Osteoblast (primary cell): ENCODE measurements at regions not wholly inside any gene's neighbourhood (a gene's known extent, or its start where the extent isn't known, plus 50 kb on each side); places are given as distances from the start of the nearest gene placed in this dataset.
"Not testable (repeated sequence)": the region's sequence is repeated elsewhere in the genome, so short reads cannot be mapped to it uniquely, and the experiment has no call there.

Experiments
- DNase-seq: peaks from one replicate; pipeline ENCODE4 v3.0.0; 2011; ENCODE audit warnings: low spot score, mixed read lengths; ENCODE audit not compliant: insufficient read length; ENCODE audit errors: missing footprints
- H2AFZ ChIP-seq: 2 replicates; pipeline ENCODE4 v1.6.0; 2011; ENCODE audit warnings: mild to moderate bottlenecking, low read length
- H3K27ac ChIP-seq: 2 replicates; pipeline ENCODE4 v1.5.1; 2011; ENCODE audit warnings: mild to moderate bottlenecking, low read depth, low read length, moderate library complexity
- H3K27me3 ChIP-seq: 2 replicates; pipeline ENCODE4 v1.6.0; 2012; ENCODE audit warnings: mild to moderate bottlenecking, control low read depth, inconsistent platforms, low read length, moderate library complexity; ENCODE audit not compliant: insufficient read depth
- H3K36me3 ChIP-seq: 2 replicates; pipeline ENCODE4 v1.5.1; 2011; ENCODE audit warnings: mild to moderate bottlenecking, low read length, control low read depth, moderate library complexity; ENCODE audit not compliant: insufficient read depth
- H3K4me1 ChIP-seq: 2 replicates; pipeline ENCODE4 v1.5.1; 2011; ENCODE audit warnings: mild to moderate bottlenecking, low read length, control low read depth, moderate library complexity; ENCODE audit not compliant: insufficient read depth
- H3K4me2 ChIP-seq: 2 replicates; pipeline ENCODE4 v1.6.0; 2011; ENCODE audit warnings: mild to moderate bottlenecking, low read length; ENCODE audit not compliant: insufficient read depth
- H3K4me3 ChIP-seq: fragments of 200-600 bp; sonication (generic); 3 replicates; pipeline ENCODE4 v1.5.1; 2012; ENCODE audit warnings: mild to moderate bottlenecking, low read length, inconsistent platforms; ENCODE audit not compliant: insufficient read depth
- H3K79me2 ChIP-seq: 2 replicates; pipeline ENCODE4 v1.6.0; 2012; ENCODE audit warnings: mild to moderate bottlenecking, low read length, control low read depth, inconsistent platforms; ENCODE audit not compliant: insufficient read depth
- H3K9me3 ChIP-seq: 2 replicates; pipeline ENCODE4 v1.5.1; 2011; ENCODE audit warnings: low read depth, low read length, control low read depth
- H4K20me1 ChIP-seq: 2 replicates; pipeline ENCODE4 v1.6.0; 2012; ENCODE audit warnings: mild to moderate bottlenecking, low read length, control low read depth; ENCODE audit not compliant: insufficient read depth
- CTCF ChIP-seq: IDR thresholded peaks from 2 replicates; pipeline ENCODE4 v1.5.1; 2011; ENCODE audit warnings: mild to moderate bottlenecking, low read depth, low read length, moderate library complexity; ENCODE audit errors: extremely low read depth

- H3K79me2 ChIP-seq = no peaks in the 10 kb centered on the region
- no peak for TF ChIP-seq CTCF
- H3K27me3 ChIP-seq = no peaks in the 10 kb centered on the region
- no peaks in the 10 kb centered on the region for H3K36me3 ChIP-seq
- no peak overlapping the region for H3K4me3 ChIP-seq
- H3K4me1 ChIP-seq = no peaks in the 10 kb centered on the region
- no peak overlapping the region for H2AFZ ChIP-seq
- H3K4me2 ChIP-seq = no peak overlapping the region
- DNase-seq = no peak
- H3K9me3 ChIP-seq = no peaks in the 10 kb centered on the region
- H3K27ac ChIP-seq = no peak overlapping the region
- no peaks in the 10 kb centered on the region for H4K20me1 ChIP-seq
These were observed 225.4 kb downstream of the FRK start for GRCh38 chr6:115835314-115835713.

- not testable (repeated sequence) for H3K27ac ChIP-seq, H3K27me3 ChIP-seq, H4K20me1 ChIP-seq, DNase-seq, H3K4me3 ChIP-seq, H3K36me3 ChIP-seq, H3K79me2 ChIP-seq, H3K4me1 ChIP-seq, H3K4me2 ChIP-seq, H2AFZ ChIP-seq, H3K9me3 ChIP-seq
These were observed 226.1 kb downstream of the FRK start for GRCh38 chr6:115834542-115834941.

- TF ChIP-seq CTCF = no peak
These were observed 227.9 kb downstream of the FRK start for GRCh38 chr6:115832786-115833185.

GRCh38 chr6:115832186-115832585 lies 228.5 kb downstream of the FRK start:
- Histone ChIP-seq H2AFZ (no peak overlapping the region), H3K4me3 (no peak overlapping the region)
- TF ChIP-seq CTCF = no peak

More at GRCh38 chr6:115832786-115833185, 227.9 kb downstream of the FRK start:
- Histone ChIP-seq H3K4me2 (no peak overlapping the region), H3K79me2 (no peaks in the 10 kb centered on the region), H3K9me3 (no peaks in the 10 kb centered on the region), H2AFZ (no peak overlapping the region), H3K27ac (no peak overlapping the region), H3K4me1 (no peaks in the 10 kb centered on the region), H3K36me3 (no peaks in the 10 kb centered on the region), H3K27me3 (no peaks in the 10 kb centered on the region), H3K4me3 (no peak overlapping the region), H4K20me1 (no peaks in the 10 kb centered on the region)
- no peak for DNase-seq

More at GRCh38 chr6:115832186-115832585, 228.5 kb downstream of the FRK start:
- H3K79me2 ChIP-seq = no peaks in the 10 kb centered on the region
- DNase-seq = no peak
- no peaks in the 10 kb centered on the region for H3K9me3 ChIP-seq
- no peaks in the 10 kb centered on the region for H3K27me3 ChIP-seq
- H4K20me1 ChIP-seq = no peaks in the 10 kb centered on the region
- H3K4me1 ChIP-seq = no peaks in the 10 kb centered on the region
- H3K4me2 ChIP-seq = no peak overlapping the region
- H3K27ac ChIP-seq = no peak overlapping the region
- no peaks in the 10 kb centered on the region for H3K36me3 ChIP-seq
